ENCODE measurements at regions not wholly inside any gene's neighbourhood (a gene's known extent, or its start where the extent isn't known, plus 50 kb on each side); places are given as distances from the start of the nearest gene placed in this dataset.

- no peaks in the 10 kb centered on the region for H3K9me3 ChIP-seq (ENCODE audit: low read depth)
- H3K36me3 ChIP-seq, result no peaks in the 10 kb centered on the region
- Mint-ChIP-seq H3K36me3 (no peaks in the 10 kb centered on the region), H3K4me3 (no peak overlapping the region), H3K4me1 (no peaks in the 10 kb centered on the region), H3K27me3 (ENCODE audit: insufficient read depth, low read depth) (no peaks in the 10 kb centered on the region), H3K27ac (no peak overlapping the region), H3K9me3 (peaks cover 2% of the 10 kb centered on the region)
- no peaks in the 10 kb centered on the region for H3K27me3 ChIP-seq
- no peak overlapping the region for H2AFZ ChIP-seq (replicated peaks)
- no peaks in the 10 kb centered on the region for H3F3A ChIP-seq (ENCODE audit: low read depth)
- no peaks in the 10 kb centered on the region for H4K20me1 ChIP-seq (ENCODE audit: low read depth)
- DNase-seq (ENCODE audit: low spot score), result no peak
- no peaks in the 10 kb centered on the region for H3K4me1 ChIP-seq
- TF ChIP-seq CTCF (IDR thresholded peaks at IDR 0.05) (no peak), EZH2 (IDR thresholded peaks at IDR 0.05) (no peak), EZH2phosphoT487 (IDR thresholded peaks at IDR 0.05) (no peak)
- no peak overlapping the region for H3K4me2 ChIP-seq
- no peak overlapping the region for H3K27ac ChIP-seq
- no peak overlapping the region for H3K9ac ChIP-seq
- H3K79me2 ChIP-seq (ENCODE audit: low read depth), result no peaks in the 10 kb centered on the region
- H3K4me3 ChIP-seq, result no peak overlapping the region
These were observed 59.5 kb upstream of the PROKR2 start for GRCh38 chr20:5376228-5376627.

GRCh38 chr20:5374171-5374570 lies 57.4 kb upstream of the PROKR2 start:
- Histone ChIP-seq H3K9me3 (ENCODE audit: low read depth) (no peaks in the 10 kb centered on the region), H4K20me1 (ENCODE audit: low read depth) (no peaks in the 10 kb centered on the region), H3K4me2 (no peak overlapping the region), H3K36me3 (no peaks in the 10 kb centered on the region), H3K4me1 (no peaks in the 10 kb centered on the region), H2AFZ (replicated peaks) (no peak overlapping the region), H3K27me3 (no peaks in the 10 kb centered on the region), H3F3A (ENCODE audit: low read depth) (no peaks in the 10 kb centered on the region), H3K4me3 (no peak overlapping the region), H3K9ac (no peak overlapping the region), H3K27ac (no peak overlapping the region), H3K79me2 (ENCODE audit: low read depth) (no peaks in the 10 kb centered on the region)
- H3K4me1 Mint-ChIP-seq, result no peaks in the 10 kb centered on the region
- H3K9me3 Mint-ChIP-seq, result no peaks in the 10 kb centered on the region
- TF ChIP-seq EZH2 (IDR thresholded peaks at IDR 0.05), result no peak
- no peak for TF ChIP-seq CTCF (IDR thresholded peaks at IDR 0.05)
- no peak for TF ChIP-seq EZH2phosphoT487 (IDR thresholded peaks at IDR 0.05)
- peaks cover 3% of the 10 kb centered on the region for H3K27me3 Mint-ChIP-seq (ENCODE audit: insufficient read depth, low read depth)
- no peak overlapping the region for H3K27ac Mint-ChIP-seq
- no peak for DNase-seq (ENCODE audit: low spot score)
- H3K36me3 Mint-ChIP-seq, result no peaks in the 10 kb centered on the region
- no peak overlapping the region for H3K4me3 Mint-ChIP-seq

GRCh38 chr20:5372371-5372770 lies 55.6 kb upstream of the PROKR2 start:
- no peak for TF ChIP-seq EZH2phosphoT487 (IDR thresholded peaks at IDR 0.05)
- Mint-ChIP-seq H3K27me3 (ENCODE audit: insufficient read depth, low read depth) (peaks cover 3% of the 10 kb centered on the region), H3K9me3 (no peaks in the 10 kb centered on the region), H3K4me3 (no peak overlapping the region), H3K36me3 (no peaks in the 10 kb centered on the region), H3K27ac (no peak overlapping the region), H3K4me1 (no peaks in the 10 kb centered on the region)
- H2AFZ ChIP-seq (replicated peaks), result no peak overlapping the region
- H3K27me3 ChIP-seq, result no peaks in the 10 kb centered on the region
- H3K9ac ChIP-seq, result no peak overlapping the region
- no peak overlapping the region for H3K27ac ChIP-seq
- H3K4me3 ChIP-seq, result no peak overlapping the region
- no peak for DNase-seq (ENCODE audit: low spot score)
- no peaks in the 10 kb centered on the region for H3F3A ChIP-seq (ENCODE audit: low read depth)
- no peak overlapping the region for H3K4me2 ChIP-seq
- no peaks in the 10 kb centered on the region for H3K9me3 ChIP-seq (ENCODE audit: low read depth)
- no peaks in the 10 kb centered on the region for H3K79me2 ChIP-seq (ENCODE audit: low read depth)
- no peaks in the 10 kb centered on the region for H4K20me1 ChIP-seq (ENCODE audit: low read depth)
- H3K36me3 ChIP-seq, result no peaks in the 10 kb centered on the region
- no peaks in the 10 kb centered on the region for H3K4me1 ChIP-seq

GRCh38 chr20:5369629-5370028 lies 52.9 kb upstream of the PROKR2 start:
- no peak overlapping the region for H3K4me3 Mint-ChIP-seq

More at GRCh38 chr20:5369629-5370028, 52.9 kb upstream of the PROKR2 start:
- DNase-seq (ENCODE audit: low spot score), result no peak
- Histone ChIP-seq H3K4me2 (no peak overlapping the region), H2AFZ (replicated peaks) (no peak overlapping the region), H3K27me3 (no peaks in the 10 kb centered on the region), H3K4me3 (no peak overlapping the region), H3K4me1 (no peaks in the 10 kb centered on the region), H3K79me2 (ENCODE audit: low read depth) (no peaks in the 10 kb centered on the region), H3K9me3 (ENCODE audit: low read depth) (no peaks in the 10 kb centered on the region), H3F3A (ENCODE audit: low read depth) (no peaks in the 10 kb centered on the region), H3K27ac (no peak overlapping the region), H3K9ac (no peak overlapping the region), H3K36me3 (no peaks in the 10 kb centered on the region), H4K20me1 (ENCODE audit: low read depth) (no peaks in the 10 kb centered on the region)
- TF ChIP-seq EZH2 (IDR thresholded peaks at IDR 0.05) (no peak), EZH2phosphoT487 (IDR thresholded peaks at IDR 0.05) (no peak), CTCF (IDR thresholded peaks at IDR 0.05) (no peak)
- H3K27me3 Mint-ChIP-seq (ENCODE audit: insufficient read depth, low read depth), result peaks cover 3% of the 10 kb centered on the region
- H3K27ac Mint-ChIP-seq, result no peak overlapping the region
- no peaks in the 10 kb centered on the region for H3K36me3 Mint-ChIP-seq
- no peaks in the 10 kb centered on the region for H3K4me1 Mint-ChIP-seq
- H3K9me3 Mint-ChIP-seq, result no peaks in the 10 kb centered on the region

Data from neural progenitor cell (in vitro differentiated cells).